Naive thymus-derived CD8-positive, alpha-beta T cell (primary cell): ENCODE measurements at regions not wholly inside any gene's neighbourhood (a gene's known extent, or its start where the extent isn't known, plus 50 kb on each side); places are given as distances from the start of the nearest gene placed in this dataset.
"Not testable (repeated sequence)": the region's sequence is repeated elsewhere in the genome, so short reads cannot be mapped to it uniquely, and the experiment has no call there.

Experiments
- ATAC-seq, 2 donors: fragments of 150-1000 bp; cut with Tn5 transposase in 1 of 2; sonication (Bioruptor Pico), chemical (Tn5 transposase) in 1 of 2; 1 replicate in 1 of 2; 2 replicates in 1 of 2; pipeline ENCODE4 v1.10.0; 2021; ENCODE audit warnings: mild to moderate bottlenecking in 2 of 2, moderate library complexity in 2 of 2
- POLR2A ChIA-PET: fragments of 350-600 bp; sonication (Branson Sonifier 250); formaldehyde crosslinking; loops from one replicate; lab custom pipeline; 2021; ENCODE audit warnings: antibody characterized with exemption; lab: Charles Lee
- DNase-seq, 10 donors: peaks; one replicate each; pipeline versions ENCODE4 v3.0.0 to v3.0.0-alpha.2; 2020 to 2022
- H3K27ac Mint-ChIP-seq, 10 donors: one replicate each; pipeline ENCODE4 v1.8.0; 2020 to 2022; ENCODE audit warnings: mild to moderate bottlenecking in 10 of 10, mixed read lengths in 10 of 10, moderate library complexity in 4 of 10, inconsistent platforms in 1 of 10
- H3K27me3 Mint-ChIP-seq, 5 donors: one replicate each; pipeline ENCODE4 v1.8.0; 2021 to 2022; ENCODE audit warnings: mixed read lengths in 5 of 5
- H3K36me3 Mint-ChIP-seq, 3 donors: one replicate each; pipeline ENCODE4 v1.8.0; 2020 to 2022; ENCODE audit warnings: mixed read lengths in 3 of 3, mild to moderate bottlenecking in 2 of 3, inconsistent platforms in 1 of 3
- H3K4me1 Mint-ChIP-seq, 4 donors: one replicate each; pipeline ENCODE4 v1.8.0; 2021 to 2022; ENCODE audit warnings: mixed read lengths in 4 of 4
- H3K4me3 Mint-ChIP-seq, 10 donors: one replicate each; pipeline ENCODE4 v1.8.0; 2020 to 2022; ENCODE audit warnings: mild to moderate bottlenecking in 10 of 10, mixed read lengths in 10 of 10, moderate library complexity in 6 of 10, inconsistent platforms in 1 of 10
- H3K9me3 Mint-ChIP-seq, 9 donors: one replicate each; pipeline ENCODE4 v1.8.0; 2020 to 2022; ENCODE audit warnings: mixed read lengths in 9 of 9, mild to moderate bottlenecking in 3 of 9, inconsistent platforms in 1 of 9, moderate library complexity in 1 of 9

DNA sequence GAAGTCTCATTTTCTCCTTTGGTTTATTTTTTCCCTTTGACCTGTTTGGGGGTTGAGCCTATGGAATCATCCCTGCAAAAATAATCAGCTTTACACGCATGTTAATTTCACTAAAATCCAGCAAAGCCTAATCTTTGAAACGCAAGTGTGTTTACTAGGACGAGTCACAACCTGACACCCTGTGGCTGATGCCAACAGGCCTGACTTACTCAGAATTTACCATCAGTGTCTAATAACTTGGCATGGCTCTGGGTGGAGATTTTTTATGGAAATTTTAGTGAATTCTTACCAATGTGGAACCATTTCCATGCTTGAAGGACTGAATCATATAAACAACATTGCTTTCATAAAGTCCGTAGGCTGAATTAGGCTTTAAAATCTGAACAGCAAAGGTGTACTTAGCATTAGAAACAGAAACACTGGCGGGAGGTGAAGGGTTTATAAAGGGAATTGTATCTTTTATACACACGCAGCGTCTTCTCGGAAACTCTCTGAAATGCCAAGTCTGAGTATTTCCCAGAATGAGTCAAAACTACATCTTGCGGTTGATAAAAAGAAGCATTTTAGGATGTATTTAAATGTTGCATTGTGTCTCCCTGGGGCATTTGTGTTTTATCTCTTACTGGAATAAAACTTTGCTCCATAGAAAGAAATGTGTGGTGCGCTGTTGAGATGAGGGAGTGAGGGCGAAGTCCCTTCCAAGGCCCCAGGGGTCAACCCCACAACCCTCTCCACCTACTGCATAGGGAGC is 81.2 kb downstream of the DACT2 start:
- peaks cover 0 to 10% (median 3%) of the 10 kb centered on the region in 5 donors for H3K27me3 Mint-ChIP-seq
- H3K9me3 Mint-ChIP-seq: no peaks in the 10 kb centered on the region
- ATAC-seq (no peak), DNase-seq (no peak)
- H3K36me3 Mint-ChIP-seq: no peaks in the 10 kb centered on the region
- H3K27ac Mint-ChIP-seq: no peak overlapping the region
- no peak overlapping the region for H3K4me3 Mint-ChIP-seq
- no peaks in the 10 kb centered on the region for H3K4me1 Mint-ChIP-seq
- POLR2A ChIA-PET: no interaction called here

DNA sequence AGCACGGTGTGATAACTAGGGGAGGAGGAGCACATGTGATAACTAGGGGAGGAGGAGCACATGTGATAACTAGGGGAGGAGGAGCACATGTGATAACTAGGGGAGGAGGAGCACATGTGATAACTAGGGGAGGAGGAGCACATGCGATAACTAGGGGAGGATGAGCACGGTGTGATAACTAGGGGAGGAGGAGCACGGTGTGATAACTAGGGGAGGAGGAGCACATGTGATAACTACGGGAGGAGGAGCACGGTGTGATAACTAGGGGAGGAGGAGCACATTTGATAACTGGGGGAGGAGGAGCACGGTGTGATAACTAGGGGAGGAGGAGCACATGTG is 85.7 kb downstream of the DACT2 start:
- H3K4me1 Mint-ChIP-seq, H3K27ac Mint-ChIP-seq, DNase-seq, H3K36me3 Mint-ChIP-seq, H3K4me3 Mint-ChIP-seq, H3K9me3 Mint-ChIP-seq, ATAC-seq, POLR2A ChIA-PET: not testable (repeated sequence)
- H3K27me3 Mint-ChIP-seq: peaks cover 4 to 27% (median 6%) of the 10 kb centered on the region in 5 donors

DNA sequence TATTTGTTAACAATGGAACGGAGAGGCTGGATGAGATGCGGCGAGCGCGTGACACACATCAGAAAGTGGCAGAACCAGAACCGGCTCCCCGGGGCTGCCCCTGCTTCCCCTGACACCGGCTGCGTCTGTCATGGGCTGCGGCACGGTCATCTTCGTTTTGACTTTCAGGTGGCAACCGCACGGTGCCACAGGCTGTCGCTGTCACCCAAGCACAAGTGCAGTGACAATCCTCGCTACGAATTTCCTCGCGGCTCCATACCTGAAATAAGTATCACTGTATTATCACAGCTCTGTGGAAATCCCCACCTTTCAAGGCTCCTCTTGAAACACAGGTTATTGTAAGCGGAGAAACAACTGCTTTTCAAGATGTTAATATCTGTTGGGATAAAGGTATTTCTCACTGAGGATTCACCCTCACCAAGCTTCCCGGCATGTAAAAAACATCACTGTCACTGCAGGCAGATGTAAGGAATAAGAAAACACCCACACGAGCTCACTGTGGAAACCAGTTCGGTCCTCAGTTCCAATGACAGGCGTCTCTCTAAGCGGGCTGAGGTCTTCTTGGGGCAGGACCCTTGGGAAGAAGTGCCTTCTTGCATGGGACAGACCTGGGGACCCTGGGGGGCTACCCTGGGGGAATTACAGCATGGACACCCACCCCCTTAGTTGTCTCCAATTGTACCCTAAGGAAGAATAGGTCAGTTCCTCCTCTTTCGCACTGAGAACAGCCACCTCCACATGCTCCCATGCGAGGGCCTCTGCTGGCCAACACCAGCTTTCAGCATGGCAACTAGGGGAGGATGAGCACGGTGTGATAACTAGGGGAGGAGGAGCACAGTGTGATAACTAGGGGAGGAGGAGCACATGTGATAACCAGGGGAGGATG is 86.3 kb downstream of the DACT2 start:
- no peak for DNase-seq
- no peak overlapping the region for H3K27ac Mint-ChIP-seq
- H3K9me3 Mint-ChIP-seq: no peaks in the 10 kb centered on the region
- no peaks in the 10 kb centered on the region for H3K36me3 Mint-ChIP-seq
- peaks cover 5 to 23% (median 8%) of the 10 kb centered on the region in 5 donors for H3K27me3 Mint-ChIP-seq
- H3K4me3 Mint-ChIP-seq: no peak overlapping the region
- no peaks in the 10 kb centered on the region for H3K4me1 Mint-ChIP-seq
- no peak for ATAC-seq
- POLR2A ChIA-PET: no interaction called here

DNA sequence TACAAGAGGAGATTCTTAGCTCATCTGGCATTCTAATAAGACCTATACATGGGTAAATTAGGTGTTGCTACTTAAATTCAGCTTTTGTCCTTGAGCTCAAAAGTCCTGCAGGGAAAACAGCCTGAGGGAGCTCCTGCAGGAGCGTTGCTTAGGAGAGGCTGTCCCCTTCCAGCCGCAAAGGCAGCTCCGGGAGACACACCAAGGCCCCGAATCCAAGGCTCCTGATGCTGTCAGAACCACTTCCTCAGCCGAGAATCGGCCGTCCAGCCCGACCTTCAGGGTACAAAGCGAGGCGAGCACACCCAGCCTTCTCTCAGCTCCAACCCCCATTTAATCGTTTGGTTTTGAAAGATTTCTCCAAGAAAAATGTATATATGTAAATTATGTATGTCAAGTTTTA is 87.0 kb downstream of the DACT2 start:
- DNase-seq (no peak), ATAC-seq (no peak)
- POLR2A ChIA-PET: no interaction called here
- Mint-ChIP-seq H3K36me3 (no peaks in the 10 kb centered on the region), H3K4me1 (no peaks in the 10 kb centered on the region), H3K27me3 (peaks cover 5 to 23% (median 9%) of the 10 kb centered on the region in 5 donors), H3K27ac (no peak overlapping the region), H3K4me3 (no peak overlapping the region), H3K9me3 (no peaks in the 10 kb centered on the region)

DNA sequence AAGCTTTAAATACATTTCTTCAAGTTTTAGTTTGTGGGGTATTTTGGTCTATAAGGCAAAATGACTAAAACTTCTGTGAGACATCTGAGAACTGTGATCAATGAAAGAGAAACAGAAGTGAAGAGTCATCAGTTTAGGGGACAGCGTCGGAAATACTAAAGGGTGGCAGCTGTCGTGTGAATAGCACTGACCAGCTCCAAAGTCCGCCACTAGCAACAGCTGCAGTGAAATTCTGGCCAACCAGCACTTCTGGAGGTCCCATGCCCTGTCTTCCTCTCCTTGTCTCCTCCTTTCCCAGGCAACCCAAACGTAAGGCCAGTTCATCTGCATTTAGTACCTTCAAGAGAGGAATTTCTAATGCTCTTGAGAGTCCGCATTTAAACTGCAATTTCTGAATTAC is 87.5 kb downstream of the DACT2 start:
- Mint-ChIP-seq H3K36me3 (no peaks in the 10 kb centered on the region), H3K4me1 (no peaks in the 10 kb centered on the region), H3K27ac (no peak overlapping the region), H3K27me3 (peaks cover 5 to 23% (median 10%) of the 10 kb centered on the region in 5 donors), H3K9me3 (no peaks in the 10 kb centered on the region), H3K4me3 (no peak overlapping the region)
- no peak for ATAC-seq
- POLR2A ChIA-PET: no interaction called here
- DNase-seq: no peak

DNA sequence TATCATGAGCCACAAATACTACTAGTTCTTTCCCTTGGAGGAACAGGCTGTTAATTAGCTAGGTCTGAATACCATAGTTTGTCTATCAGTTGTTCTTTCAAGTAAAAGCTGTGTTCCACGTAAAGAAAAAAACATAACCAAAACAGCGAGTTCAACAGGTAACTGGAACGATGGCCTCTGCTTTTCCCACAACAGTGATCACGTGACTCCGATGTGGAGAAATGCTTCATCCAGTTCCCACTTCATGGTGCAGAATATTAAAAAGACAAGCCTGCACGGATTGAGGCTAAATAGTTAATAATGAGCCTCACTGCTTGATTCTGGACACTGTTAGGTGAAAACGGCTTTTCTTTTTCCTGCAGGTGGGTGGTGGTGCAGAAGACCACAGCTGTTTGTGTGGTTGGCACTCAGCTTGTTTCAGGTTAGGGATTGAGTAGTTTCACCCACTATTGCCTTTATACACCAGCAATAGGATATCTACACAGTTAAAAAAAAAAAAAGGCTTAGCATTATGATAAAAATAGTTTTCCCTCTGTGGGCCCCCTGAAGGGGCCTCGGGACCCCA is 88.1 kb downstream of the DACT2 start:
- H3K9me3 Mint-ChIP-seq: no peaks in the 10 kb centered on the region
- DNase-seq (no peak), ATAC-seq (no peak)
- H3K4me1 Mint-ChIP-seq: no peaks in the 10 kb centered on the region
- H3K27ac Mint-ChIP-seq: no peak overlapping the region
- no peak overlapping the region for H3K4me3 Mint-ChIP-seq
- H3K27me3 Mint-ChIP-seq: peaks cover 5 to 23% (median 14%) of the 10 kb centered on the region in 5 donors
- H3K36me3 Mint-ChIP-seq: no peaks in the 10 kb centered on the region
- POLR2A ChIA-PET: no interaction called here

DNA sequence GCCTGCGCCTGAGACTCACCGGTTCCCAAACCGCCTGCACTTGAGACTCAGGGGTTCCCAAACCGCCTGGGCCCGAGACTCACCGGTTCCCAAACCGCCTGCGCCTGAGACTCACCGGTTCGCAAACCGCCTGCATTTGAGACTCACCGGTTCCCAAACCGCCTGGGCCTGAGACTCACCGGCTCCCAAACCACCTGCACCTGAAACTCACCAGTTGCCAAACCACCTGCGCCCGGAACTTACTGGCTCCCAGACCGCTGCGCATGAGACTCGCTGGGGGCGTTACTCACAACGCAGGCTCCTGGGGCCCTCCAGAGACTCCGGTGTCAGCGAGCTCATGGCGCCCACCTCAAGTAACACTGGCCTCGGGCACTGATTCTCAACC is 90.2 kb downstream of the DACT2 start:
- Mint-ChIP-seq H3K4me3 (no peak overlapping the region), H3K9me3 (no peaks in the 10 kb centered on the region), H3K27me3 (peaks cover 5 to 23% (median 16%) of the 10 kb centered on the region in 5 donors), H3K4me1 (no peaks in the 10 kb centered on the region), H3K27ac (no peak overlapping the region), H3K36me3 (no peaks in the 10 kb centered on the region)
- no peak for ATAC-seq
- no peak for DNase-seq
- POLR2A ChIA-PET: no interaction called here

DNA sequence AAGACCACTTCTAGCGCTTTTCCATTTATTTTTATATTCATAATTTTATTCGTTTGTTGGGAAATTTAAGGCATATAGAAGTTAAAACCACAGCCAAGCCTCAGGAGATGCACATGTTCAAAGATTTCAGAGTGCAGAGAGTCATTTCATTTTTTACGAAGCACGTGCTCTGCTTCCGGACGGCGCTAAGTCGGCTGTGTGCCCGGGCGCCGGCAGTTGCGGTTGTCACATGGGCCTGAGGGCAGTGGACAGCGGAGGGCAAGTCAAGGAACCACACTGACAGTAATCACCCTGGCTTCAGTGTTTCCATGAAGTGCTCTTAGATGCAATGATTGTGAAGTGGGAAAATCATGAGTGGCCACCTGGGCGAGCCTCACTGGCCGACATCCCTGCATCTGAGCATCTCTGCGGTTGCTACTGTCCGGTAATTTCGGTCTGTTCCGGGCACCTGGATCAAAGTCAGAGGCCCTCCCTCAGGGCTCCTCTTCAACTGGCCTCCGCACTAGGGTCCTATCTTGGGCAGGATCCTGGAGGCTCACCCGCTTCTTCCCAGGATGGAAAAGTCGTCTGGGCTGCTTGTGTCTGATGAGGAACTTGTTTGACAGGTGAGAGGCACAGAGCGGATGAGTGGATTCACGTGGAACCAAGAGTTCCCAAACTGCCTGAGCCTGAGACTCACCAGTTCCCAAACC is 90.8 kb downstream of the DACT2 start:
- no peak overlapping the region for H3K4me3 Mint-ChIP-seq
- peaks cover 5 to 23% (median 16%) of the 10 kb centered on the region in 5 donors for H3K27me3 Mint-ChIP-seq
- ATAC-seq (no peak), DNase-seq (no peak)
- H3K4me1 Mint-ChIP-seq: no peaks in the 10 kb centered on the region
- H3K27ac Mint-ChIP-seq: no peak overlapping the region
- no peaks in the 10 kb centered on the region for H3K9me3 Mint-ChIP-seq
- POLR2A ChIA-PET: no interaction called here
- no peaks in the 10 kb centered on the region for H3K36me3 Mint-ChIP-seq

DNA sequence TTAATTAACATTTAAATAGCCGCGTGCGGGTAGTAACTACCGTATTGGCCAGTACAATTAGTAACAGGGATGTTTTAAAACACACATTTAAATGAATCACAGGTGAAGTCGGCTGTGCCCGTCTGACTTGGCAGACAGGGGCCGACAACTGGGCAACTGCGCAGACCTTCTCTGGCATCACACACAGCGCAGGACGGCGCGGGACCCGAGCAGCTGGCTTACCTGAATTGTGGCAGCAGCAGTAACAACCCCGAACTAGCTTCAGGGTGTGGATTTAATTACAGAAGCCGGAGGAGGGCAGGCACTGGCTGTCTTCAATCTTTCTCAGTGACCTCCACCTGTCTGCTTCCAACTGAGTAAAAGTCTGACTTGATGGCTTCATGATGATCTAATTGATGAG is 91.7 kb downstream of the DACT2 start:
- POLR2A ChIA-PET: no interaction called here
- H3K27ac Mint-ChIP-seq: no peak overlapping the region
- DNase-seq (no peak), ATAC-seq (no peak)
- no peaks in the 10 kb centered on the region for H3K4me1 Mint-ChIP-seq
- H3K36me3 Mint-ChIP-seq: no peaks in the 10 kb centered on the region
- H3K4me3 Mint-ChIP-seq: no peak overlapping the region
- no peaks in the 10 kb centered on the region for H3K9me3 Mint-ChIP-seq
- H3K27me3 Mint-ChIP-seq: peaks cover 5 to 23% (median 16%) of the 10 kb centered on the region in 5 donors

DNA sequence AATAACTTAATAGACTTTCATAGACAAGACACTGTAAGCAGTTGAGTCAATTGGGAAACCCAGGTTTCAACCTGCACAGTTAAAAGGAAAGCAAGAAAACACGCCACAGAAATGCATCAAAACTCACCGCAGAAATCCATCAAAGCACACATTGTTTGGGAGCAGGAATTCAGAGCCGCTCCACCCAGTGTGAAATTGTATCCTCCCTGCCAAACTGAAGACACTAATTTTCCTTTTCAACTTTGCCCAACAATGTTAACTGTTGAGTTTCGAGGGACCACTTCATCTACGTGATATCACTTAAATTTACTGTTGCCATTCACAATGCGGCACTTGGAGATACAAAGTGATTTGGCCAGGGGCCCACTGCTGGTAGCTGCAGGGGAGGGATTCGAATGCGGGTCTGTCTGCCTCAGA is 92.7 kb downstream of the DACT2 start:
- H3K27me3 Mint-ChIP-seq: peaks cover 5 to 21% (median 19%) of the 10 kb centered on the region in 5 donors
- no peaks in the 10 kb centered on the region for H3K4me1 Mint-ChIP-seq
- POLR2A ChIA-PET: no interaction called here
- no peak overlapping the region for H3K27ac Mint-ChIP-seq
- ATAC-seq (no peak), DNase-seq (no peak)
- H3K9me3 Mint-ChIP-seq: no peaks in the 10 kb centered on the region
- no peak overlapping the region for H3K4me3 Mint-ChIP-seq
- H3K36me3 Mint-ChIP-seq: no peaks in the 10 kb centered on the region

DNA sequence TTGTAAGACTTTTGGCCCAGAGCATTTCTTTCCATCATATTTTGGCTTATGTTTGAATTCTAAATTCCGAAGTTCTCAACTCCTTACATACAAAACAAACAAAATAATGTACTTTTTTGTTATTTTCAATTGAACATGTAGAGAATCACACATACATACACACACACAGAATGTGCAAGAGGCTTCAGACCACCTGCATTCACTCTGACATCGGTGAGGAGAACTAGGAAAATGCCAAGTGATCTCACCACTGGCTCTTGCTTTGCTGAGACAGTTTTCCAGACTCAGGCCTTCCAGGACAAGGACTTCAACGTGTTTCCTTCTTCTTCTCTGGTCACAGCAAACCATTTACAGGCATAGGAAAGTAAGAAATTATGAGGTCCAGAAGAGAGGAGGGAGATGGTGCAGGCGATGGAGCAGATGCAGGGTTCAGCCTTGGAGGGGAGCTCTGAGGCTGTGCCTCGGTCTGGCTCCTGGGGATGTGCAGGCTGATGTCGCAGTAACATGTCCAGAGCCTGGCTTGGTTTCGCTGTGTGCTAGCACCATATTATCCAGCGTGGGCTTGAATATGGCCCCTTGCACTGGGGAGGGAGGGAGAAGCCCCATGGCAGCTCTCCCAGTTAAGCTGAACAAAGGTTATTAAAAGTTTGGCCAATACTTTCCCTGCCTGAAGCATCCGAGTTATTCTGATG is 93.4 kb downstream of the DACT2 start:
- no peaks in the 10 kb centered on the region for H3K4me1 Mint-ChIP-seq
- POLR2A ChIA-PET: no interaction called here
- DNase-seq (no peak), ATAC-seq (no peak)
- H3K4me3 Mint-ChIP-seq: no peak overlapping the region
- H3K27me3 Mint-ChIP-seq: peaks cover 5 to 21% (median 12%) of the 10 kb centered on the region in 5 donors
- H3K27ac Mint-ChIP-seq: no peak overlapping the region
- no peaks in the 10 kb centered on the region for H3K36me3 Mint-ChIP-seq
- H3K9me3 Mint-ChIP-seq: no peaks in the 10 kb centered on the region

DNA sequence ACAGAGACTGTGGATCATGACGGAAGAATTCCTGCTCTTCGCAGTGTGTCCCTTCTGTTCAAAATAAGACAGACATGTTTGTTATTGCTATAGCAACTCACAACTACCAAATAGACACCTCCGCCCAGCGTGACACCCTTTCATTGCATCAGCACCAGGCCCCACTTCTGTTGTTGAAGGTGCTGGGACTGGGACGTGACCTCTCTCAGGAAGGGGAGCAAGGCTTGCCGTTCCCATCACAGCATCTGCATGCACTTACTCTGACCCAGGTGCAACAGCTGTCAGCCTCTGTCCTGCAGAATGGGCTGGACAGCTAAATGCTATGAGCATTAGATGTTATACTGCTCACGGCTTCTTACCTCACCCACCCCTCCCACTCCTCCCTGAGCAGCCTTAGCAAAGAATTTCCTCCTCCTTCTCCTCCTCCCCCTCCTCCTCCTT is 94.1 kb downstream of the DACT2 start:
- peaks cover 3 to 17% (median 5%) of the 10 kb centered on the region in 5 donors for H3K27me3 Mint-ChIP-seq
- POLR2A ChIA-PET: no interaction called here
- H3K36me3 Mint-ChIP-seq: no peaks in the 10 kb centered on the region
- ATAC-seq: no peak
- no peaks in the 10 kb centered on the region for H3K4me1 Mint-ChIP-seq
- DNase-seq: no peak
- no peak overlapping the region for H3K4me3 Mint-ChIP-seq
- no peaks in the 10 kb centered on the region for H3K9me3 Mint-ChIP-seq
- H3K27ac Mint-ChIP-seq: no peak overlapping the region
